DMS 273 treated with DMSO at 0.1 percent for 48 hours (cell line): ENCODE measurements at regions not wholly inside any gene's neighbourhood (a gene's known extent, or its start where the extent isn't known, plus 50 kb on each side); places are given as distances from the start of the nearest gene placed in this dataset.

Experiments
- DNase-seq: peaks from one replicate; lab custom pipeline; 2025; lab: John Stamatoyannopoulos, UW

DNA sequence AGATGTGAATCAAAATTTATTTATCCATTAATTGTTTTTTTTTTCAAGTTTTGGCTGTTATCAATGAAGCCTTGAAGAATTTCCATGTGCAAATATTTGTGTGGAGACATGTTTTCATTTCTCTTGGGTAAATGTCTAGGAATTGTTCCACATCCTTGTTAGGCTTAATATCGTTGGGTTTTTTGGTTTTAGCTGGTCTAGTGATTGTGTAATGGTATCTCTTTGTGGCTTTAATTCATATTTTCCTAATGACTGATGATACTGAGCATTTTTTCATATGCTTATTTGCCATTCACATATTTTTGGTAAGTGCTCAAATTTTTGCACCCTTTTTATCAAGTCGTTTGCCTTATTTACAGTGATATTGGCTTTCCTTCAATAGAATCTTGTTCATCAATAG is 250.3 kb upstream of the EPHA4 start:
- DNase-seq, result no peak

- DNase-seq, result no peak
These were observed 246.7 kb upstream of the EPHA4 start for GRCh38 chr2:221818616-221819320.

- no peak for DNase-seq
These were observed 245.8 kb upstream of the EPHA4 start for GRCh38 chr2:221817878-221818277.

- DNase-seq, result no peak
These were observed 244.9 kb upstream of the EPHA4 start for GRCh38 chr2:221817052-221817451.

DNA sequence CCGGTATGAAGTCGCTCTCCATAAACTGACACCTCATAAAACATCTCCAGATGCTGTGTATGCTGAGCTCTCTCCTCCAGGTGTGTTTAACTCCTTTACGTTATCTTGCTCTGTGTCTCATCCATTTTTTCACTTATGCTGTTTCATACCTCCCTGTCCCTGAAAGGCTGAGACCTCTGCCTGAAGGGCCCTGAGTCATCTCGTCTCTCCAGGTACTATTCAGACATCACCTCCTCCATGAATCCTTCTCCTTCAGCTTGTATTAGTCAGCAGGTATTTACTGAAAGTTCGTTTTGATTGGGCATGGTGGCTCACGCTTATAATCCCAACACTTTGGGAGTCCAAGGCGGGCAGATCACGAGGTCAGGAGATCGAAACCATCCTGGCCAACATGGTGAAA is 244.5 kb upstream of the EPHA4 start:
- no peak for DNase-seq

DNA sequence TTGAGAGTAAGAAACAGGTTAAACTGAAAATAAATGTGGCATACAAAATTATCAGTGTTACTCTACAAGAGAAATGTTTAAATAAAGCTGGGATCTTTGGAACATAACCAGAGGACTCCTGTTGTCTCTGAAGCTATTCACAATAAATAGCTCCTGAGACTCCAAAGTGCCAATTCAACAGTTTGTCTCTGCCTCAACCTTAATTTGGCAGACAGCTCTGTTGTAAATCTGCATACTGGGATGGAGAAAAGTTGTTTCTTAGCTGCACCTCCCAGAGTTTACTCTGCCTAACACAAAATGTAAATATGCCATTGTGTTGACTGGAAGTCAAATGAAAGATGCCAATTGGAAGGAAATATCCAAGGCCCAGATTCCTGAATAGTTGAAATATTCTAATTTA is 238.5 kb upstream of the EPHA4 start:
- no peak for DNase-seq

DNA sequence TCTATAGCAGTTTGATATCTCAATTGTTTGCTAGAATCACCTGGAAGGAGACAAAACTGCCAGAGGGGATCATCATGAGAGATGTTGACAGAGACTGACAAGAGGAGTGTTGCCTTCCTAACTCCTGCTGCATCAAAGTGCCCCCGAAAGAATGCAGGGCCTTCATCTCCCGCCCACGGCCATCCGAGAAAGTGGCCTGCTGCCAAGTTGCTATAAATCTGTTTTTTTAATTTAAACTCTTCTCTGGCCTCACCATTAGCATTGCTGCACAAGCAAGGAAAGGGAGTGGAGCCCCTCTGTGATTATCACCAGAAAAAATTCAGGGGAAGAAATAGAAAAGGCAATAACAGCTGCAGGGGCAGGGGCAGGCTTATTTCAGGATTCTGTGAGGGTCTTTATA is 238.1 kb upstream of the EPHA4 start:
- DNase-seq, result no peak

GRCh38 chr2:221808488-221808887 is 236.4 kb upstream of the EPHA4 start:
- DNase-seq, result no peak

DNA sequence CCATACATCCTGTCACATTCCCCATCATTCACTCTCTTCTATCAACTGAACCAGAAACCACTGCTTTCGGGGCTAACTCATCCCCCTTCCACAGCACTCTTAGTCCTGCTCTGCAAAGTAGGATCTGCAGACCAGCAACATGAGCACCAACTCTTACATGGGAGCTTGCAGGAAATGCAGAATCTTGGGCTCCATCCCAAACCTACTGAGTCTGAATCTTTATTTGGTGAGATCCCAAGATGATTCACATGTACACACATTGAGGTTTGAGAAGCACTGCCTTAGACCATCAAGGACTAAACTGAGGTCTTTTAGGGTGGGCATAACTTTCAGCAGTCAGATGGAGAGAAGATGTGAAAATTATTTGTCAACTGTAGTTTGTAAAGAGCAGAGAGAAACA is 235.6 kb upstream of the EPHA4 start:
- no peak for DNase-seq

GRCh38 chr2:221802089-221802488 is 230.0 kb upstream of the EPHA4 start:
- no peak for DNase-seq

GRCh38 chr2:221792971-221793521 is 220.9 kb upstream of the EPHA4 start:
- DNase-seq, result no peak

- no peak for DNase-seq
These were observed 219.7 kb upstream of the EPHA4 start for GRCh38 chr2:221791844-221792243.

DNA sequence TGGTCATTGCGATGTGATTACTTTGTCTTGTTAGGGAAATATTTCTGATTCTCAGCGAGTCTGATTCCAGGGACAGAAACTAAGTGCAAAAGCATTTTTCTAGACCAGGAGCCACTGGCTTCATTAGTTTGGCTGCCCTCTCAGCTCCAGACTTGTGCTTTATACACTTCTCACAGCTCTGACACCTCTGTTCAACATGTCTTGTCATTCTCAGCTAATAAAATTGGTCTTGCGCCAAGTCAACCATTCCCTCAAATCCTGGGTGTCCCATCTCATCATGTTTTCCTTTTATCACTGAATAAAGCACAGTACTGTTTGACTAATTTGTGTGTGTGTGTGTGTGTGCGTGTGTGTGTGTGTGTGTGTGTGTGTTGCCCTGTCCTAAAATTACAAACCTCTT is 215.5 kb upstream of the EPHA4 start:
- DNase-seq, result no peak

GRCh38 chr2:221786297-221786926 is 214.3 kb upstream of the EPHA4 start:
- no peak for DNase-seq

GRCh38 chr2:221780281-221780688 is 208.2 kb upstream of the EPHA4 start:
- DNase-seq, result no peak

DNA sequence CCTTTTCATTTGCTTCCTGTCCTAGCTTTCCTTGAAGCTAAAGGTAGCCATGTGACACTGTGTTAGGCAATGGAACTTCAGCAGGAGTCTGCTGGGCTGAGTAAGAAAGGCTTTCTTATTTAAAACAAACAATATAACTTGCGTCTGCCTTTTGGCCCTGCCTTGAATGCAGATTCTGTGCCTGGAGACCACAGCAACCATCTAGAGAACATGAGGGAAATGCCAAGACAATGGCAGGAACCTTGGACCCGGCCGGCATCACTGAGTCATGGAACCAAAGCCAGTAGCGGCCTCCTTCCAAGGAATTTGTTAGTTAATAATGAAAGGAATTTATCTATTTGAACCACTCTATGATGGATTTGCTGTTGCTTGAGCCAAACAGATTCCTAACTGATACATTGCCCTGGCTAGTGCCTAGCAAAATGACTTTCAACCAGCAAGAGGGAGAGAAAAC is 207.5 kb upstream of the EPHA4 start:
- no peak for DNase-seq

DNA sequence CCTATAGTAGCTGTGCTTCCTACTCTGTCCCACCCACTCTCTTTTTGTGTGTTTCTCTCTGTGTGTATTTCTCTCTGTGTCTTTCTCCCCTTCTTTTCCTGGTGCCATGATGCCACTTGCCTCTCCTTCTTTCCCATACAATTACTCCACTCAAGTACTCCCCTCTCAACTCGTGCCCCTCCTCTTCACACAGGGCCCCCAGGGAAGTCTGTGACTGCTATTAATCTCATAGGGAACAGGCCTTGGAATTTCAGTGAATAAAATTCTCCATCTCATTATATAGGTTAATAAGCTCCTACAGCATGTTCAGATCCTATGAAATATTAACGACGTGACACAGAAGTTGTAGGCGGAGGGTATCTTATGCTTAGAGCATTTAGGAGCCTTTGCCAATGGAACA is 205.9 kb upstream of the EPHA4 start:
- DNase-seq, result no peak

DNA sequence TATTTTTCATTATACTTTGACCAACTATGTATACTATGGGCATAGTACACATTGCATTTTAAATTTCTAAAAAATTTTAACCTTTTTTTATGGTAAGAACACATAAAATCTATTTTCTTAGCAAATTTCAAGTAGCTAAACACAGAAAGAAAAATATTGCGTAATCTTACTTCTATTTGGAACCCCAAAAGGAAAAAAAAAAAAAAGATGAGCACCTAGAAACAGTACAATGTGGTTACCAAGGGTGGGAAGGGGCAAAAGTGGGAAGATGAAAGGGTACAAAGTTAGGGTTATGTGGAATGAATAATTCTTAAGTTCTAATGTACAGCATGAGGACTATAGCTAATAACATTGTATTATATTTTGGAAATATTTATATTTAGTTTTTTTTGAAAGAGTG is 205.0 kb upstream of the EPHA4 start:
- DNase-seq, result no peak

- no peak for DNase-seq
These were observed 203.0 kb upstream of the EPHA4 start for GRCh38 chr2:221775096-221775495.

- DNase-seq, result no peak
These were observed 202.0 kb upstream of the EPHA4 start for GRCh38 chr2:221774136-221774535.

GRCh38 chr2:221771297-221771696 is 199.2 kb upstream of the EPHA4 start:
- DNase-seq, result no peak

GRCh38 chr2:221767106-221768012 is 195.3 kb upstream of the EPHA4 start:
- DNase-seq, result no peak

DNA sequence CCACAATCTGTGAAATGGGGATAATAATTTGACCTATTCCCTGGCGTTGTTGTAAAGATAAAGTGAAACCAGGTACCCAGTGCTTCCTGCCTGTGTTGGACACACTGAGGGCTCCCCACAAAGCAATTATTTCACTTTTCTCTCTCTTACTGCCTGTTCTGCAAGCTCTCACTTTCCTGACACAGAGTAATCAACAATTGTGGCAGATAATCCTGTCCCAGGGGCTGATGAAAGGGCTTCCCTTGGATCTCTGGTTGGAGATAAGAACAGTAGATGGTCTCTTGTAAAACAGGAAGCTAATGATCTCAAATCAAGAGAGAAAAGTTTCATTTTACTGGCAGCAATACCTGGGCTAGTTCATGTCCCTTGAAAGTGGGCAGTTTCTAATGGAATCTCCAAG is 190.4 kb upstream of the EPHA4 start:
- DNase-seq, result no peak
